RWPE1 (cell line): ENCODE measurements at regions not wholly inside any gene's neighbourhood (a gene's known extent, or its start where the extent isn't known, plus 50 kb on each side); places are given as distances from the start of the nearest gene placed in this dataset.

ENCODE experiments used
- CTCF ChIA-PET: fragments of 350-600 bp; sonication (Branson Sonifier 250); formaldehyde crosslinking; extraction: SDS; loops from one replicate; lab custom pipeline; 2021; lab: Yijun Ruan, JAX
- POLR2A ChIA-PET: fragments of 400-600 bp; formaldehyde crosslinking; extraction: SDS; loops from one replicate; lab custom pipeline; 2020; ENCODE audit warnings: antibody characterized with exemption; ENCODE audit not compliant: low non-redundant PET; lab: Yijun Ruan, JAX
- DNase-seq: peaks from one replicate; pipeline ENCODE4 v3.0.0; 2012; ENCODE audit warnings: low spot score
- H3K27ac ChIP-seq: fragments of 450-650 bp; 2 replicates; pipeline ENCODE4 v1.5.1; 2017
- CTCF ChIP-seq: fragments of 450-650 bp; conservative IDR thresholded peaks from 2 replicates; pipeline ENCODE4 v1.5.1; 2017; ENCODE audit warnings: low read depth, mild to moderate bottlenecking

- CTCF ChIA-PET, result interaction anchor here (0.6 to 0.7 kb wide), 3 partner anchors 21 to 1646 kb away, joined by 3 read pairs; no protein-coding TSS in a partner anchor
- no peak for TF ChIP-seq CTCF
- POLR2A ChIA-PET, result no interaction called here
- no peak for DNase-seq
- H3K27ac ChIP-seq, result no peak overlapping the region
Observed at GRCh38 chr2:37541516-37541915, 129.9 kb downstream of the CDC42EP3 start.

GRCh38 chr2:37543999-37544557 lies 127.4 kb downstream of the CDC42EP3 start:
- POLR2A ChIA-PET, result no interaction called here
- H3K27ac ChIP-seq, result no peak overlapping the region
- no peak for TF ChIP-seq CTCF
- CTCF ChIA-PET, result no interaction called here
- DNase-seq, result no peak

- CTCF ChIA-PET, result no interaction called here
- POLR2A ChIA-PET, result no interaction called here
- DNase-seq, result no peak
- H3K27ac ChIP-seq, result no peak overlapping the region
- no peak for TF ChIP-seq CTCF
Observed at GRCh38 chr2:37544591-37545031, 126.8 kb downstream of the CDC42EP3 start.

GRCh38 chr2:37549598-37549997 lies 121.8 kb downstream of the CDC42EP3 start:
- no peak for TF ChIP-seq CTCF
- ChIA-PET CTCF (no interaction called here), POLR2A (no interaction called here)
- no peak for DNase-seq
- H3K27ac ChIP-seq, result no peak overlapping the region

GRCh38 chr2:37550190-37550589 lies 121.3 kb downstream of the CDC42EP3 start:
- POLR2A ChIA-PET, result no interaction called here
- CTCF ChIA-PET, result no interaction called here
- no peak for TF ChIP-seq CTCF

GRCh38 chr2:37551783-37552182 lies 119.7 kb downstream of the CDC42EP3 start:
- CTCF ChIA-PET, result interaction anchor here (0.5 kb wide), 1 partner anchor 15 kb away, joined by 3 read pairs; no protein-coding TSS in a partner anchor
- no peak for DNase-seq
- TF ChIP-seq CTCF, result no peak
- POLR2A ChIA-PET, result no interaction called here
- H3K27ac ChIP-seq, result no peak overlapping the region

More at GRCh38 chr2:37550190-37550589, 121.3 kb downstream of the CDC42EP3 start:
- DNase-seq, result no peak
- no peak overlapping the region for H3K27ac ChIP-seq
